IPS DF 4.7 (cell line): ENCODE measurements at regions not wholly inside any gene's neighbourhood (a gene's known extent, or its start where the extent isn't known, plus 50 kb on each side); places are given as distances from the start of the nearest gene placed in this dataset.

ENCODE experiments used
- DNase-seq: peaks from one replicate; pipeline ENCODE4 v3.0.0-alpha.2; 2013; ENCODE audit warnings: low spot score; ENCODE audit errors: extremely low read depth

- peak; percentile 62 for DNase-seq
Measured at GRCh38 chr20:61170496-61171320, 81.4 kb upstream of the CDH4 start.

- DNase-seq, result no peak
Measured at GRCh38 chr20:61173267-61173666, 78.8 kb upstream of the CDH4 start.

DNA sequence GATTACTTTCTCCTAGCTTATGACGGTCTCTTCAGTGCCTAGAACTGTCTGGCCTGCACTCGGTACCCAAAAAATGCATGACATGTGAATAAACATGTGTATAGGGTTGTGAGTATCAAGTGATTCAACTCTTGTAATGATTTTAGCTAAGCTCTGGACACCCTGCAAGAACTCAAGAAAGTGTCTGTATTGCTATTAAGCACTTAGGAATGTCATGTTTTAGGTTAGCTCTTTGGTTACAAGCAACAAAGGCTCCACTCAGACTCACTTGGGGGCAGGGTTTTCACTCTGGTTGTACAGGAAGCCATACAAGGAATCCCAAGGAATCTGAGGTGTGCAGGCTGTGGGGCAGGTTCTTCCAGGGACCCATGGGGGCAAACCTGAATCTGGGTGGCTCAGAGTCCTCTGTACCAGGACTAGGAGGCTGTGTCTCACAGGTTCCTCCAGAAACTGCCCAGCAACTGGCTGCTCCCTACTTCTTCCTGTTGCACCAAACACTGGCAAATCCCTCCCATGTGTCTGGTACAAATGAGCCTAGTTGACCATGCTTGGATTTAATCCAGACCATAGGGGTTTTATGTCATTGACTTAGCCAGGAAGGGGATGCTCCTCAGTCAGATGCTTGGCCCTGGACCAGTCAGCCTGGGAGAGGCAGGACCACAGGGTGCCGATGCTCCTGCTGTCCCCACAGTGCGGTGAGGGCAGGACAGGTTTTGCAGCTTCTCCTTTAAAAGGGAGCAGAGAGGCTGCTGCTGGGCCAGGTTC lies 77.9 kb upstream of the CDH4 start:
- no peak for DNase-seq

- DNase-seq, result no peak
Measured at GRCh38 chr20:61176874-61177273, 75.2 kb upstream of the CDH4 start.

DNA sequence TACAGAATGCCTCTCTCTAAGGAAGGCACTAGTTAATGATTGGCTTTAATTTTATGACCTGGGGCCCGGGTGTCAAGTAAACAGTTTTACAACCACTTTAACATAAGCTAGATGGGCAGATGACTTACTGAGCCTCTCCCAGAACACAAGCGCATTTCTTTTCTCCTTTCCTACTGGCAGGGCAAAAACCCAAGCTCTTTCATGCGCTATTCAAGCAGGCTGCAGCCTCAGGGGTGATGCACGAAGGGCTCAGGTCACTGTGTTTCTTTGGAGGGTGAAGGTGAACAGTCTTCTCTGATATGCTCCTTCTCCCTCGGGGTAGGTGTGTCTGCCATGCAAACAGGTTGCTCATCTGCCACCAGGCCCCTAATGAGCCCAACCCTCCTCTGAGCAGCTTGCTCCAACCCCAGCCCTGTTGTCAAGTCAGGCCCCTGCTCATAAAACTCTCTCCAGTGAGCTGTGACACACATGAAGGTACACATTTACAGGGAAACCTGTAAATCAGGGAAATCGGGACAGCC lies 73.5 kb upstream of the CDH4 start:
- DNase-seq, result no peak

- DNase-seq, result no peak
Measured at GRCh38 chr20:61184194-61184593, 67.9 kb upstream of the CDH4 start.

DNA sequence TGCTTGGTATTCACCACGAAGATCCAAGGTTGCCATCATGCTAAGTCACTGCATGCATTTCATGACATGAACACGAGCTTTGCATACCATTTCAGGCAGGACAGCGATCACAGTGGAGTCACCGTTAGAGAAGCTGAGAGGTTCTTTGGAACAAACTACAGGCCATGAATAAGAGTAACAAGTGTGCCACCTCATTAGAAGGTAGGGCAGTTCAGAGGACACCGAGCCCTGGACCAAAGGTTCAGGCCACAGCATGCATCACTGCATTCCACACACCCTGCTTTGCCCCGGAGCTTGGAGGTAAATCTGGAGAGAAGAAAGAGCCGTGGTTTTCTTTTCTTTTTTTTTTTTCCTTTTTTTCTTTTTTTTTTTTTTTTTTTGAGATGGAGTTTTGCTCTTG lies 66.9 kb upstream of the CDH4 start:
- DNase-seq, result no peak

GRCh38 chr20:61185841-61186601 lies 66.0 kb upstream of the CDH4 start:
- no peak for DNase-seq

GRCh38 chr20:61186771-61187472 lies 65.1 kb upstream of the CDH4 start:
- DNase-seq, result no peak

- no peak for DNase-seq
Measured at GRCh38 chr20:61189534-61189933, 62.5 kb upstream of the CDH4 start.

- DNase-seq, result no peak
Measured at GRCh38 chr20:61191096-61191495, 61.0 kb upstream of the CDH4 start.

DNA sequence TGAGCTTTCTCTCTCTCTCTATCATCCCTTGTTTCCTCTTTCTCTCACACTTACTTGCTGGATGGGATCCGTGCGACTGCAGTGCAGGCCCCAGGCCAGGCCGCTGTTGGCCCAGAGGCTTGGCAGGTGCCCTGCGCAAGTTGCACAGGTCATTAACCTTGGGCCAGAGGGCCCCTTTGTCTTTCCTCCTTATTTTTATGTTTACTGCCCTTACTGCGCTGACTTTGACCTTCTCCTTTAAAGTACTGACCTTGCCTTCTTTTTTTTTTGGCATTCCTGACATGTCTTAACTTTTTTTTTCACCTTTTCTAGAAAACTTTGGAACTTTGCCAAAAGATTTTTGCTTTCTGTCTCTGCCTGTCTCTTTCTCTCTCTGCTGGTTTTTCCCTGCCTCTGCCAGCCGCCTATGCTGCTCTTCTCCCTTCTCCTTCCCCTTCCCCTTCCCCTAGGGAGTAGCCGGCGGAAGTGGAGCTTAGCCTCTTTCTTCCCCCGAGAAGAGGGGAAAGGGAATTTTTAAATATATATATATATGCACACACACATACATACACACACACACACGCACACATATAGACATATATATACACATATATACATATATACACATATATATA lies 59.6 kb upstream of the CDH4 start:
- no peak for DNase-seq

DNA sequence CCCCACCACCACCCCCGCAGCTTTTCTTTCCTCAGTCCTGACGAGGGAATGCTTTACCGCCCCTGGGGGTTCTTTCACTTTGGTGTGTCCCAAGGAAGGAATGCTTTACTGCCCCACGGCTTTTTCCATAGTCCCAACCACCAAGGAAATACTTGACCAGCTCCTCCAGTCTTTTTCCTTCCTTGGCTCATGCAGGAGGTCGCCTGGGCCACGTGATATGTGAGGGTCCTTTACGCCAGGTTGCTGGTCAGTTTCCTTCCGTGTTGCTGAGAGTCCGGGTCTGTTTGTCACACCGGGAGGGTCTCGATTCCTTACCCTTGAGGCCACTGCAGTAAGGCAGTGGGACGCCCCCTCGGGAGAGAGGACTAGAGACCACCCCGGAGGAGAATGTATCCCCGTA lies 58.9 kb upstream of the CDH4 start:
- DNase-seq, result no peak
